ENCODE measurements at regions not wholly inside any gene's neighbourhood (a gene's known extent, or its start where the extent isn't known, plus 50 kb on each side); places are given as distances from the start of the nearest gene placed in this dataset.
"Not testable (repeated sequence)": the region's sequence is repeated elsewhere in the genome, so short reads cannot be mapped to it uniquely, and the experiment has no call there.

- H3K27ac ChIP-seq, result peak overlapping the region in 2 of 4 donors; percentile 32 to 52
- TF ChIP-seq, protein P1, sequence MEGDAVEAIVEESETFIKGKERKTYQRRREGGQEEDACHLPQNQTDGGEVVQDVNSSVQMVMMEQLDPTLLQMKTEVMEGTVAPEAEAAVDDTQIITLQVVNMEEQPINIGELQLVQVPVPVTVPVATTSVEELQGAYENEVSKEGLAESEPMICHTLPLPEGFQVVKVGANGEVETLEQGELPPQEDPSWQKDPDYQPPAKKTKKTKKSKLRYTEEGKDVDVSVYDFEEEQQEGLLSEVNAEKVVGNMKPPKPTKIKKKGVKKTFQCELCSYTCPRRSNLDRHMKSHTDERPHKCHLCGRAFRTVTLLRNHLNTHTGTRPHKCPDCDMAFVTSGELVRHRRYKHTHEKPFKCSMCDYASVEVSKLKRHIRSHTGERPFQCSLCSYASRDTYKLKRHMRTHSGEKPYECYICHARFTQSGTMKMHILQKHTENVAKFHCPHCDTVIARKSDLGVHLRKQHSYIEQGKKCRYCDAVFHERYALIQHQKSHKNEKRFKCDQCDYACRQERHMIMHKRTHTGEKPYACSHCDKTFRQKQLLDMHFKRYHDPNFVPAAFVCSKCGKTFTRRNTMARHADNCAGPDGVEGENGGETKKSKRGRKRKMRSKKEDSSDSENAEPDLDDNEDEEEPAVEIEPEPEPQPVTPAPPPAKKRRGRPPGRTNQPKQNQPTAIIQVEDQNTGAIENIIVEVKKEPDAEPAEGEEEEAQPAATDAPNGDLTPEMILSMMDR (IDR thresholded peaks at IDR 0.05), result no peak
- peak in 1 of 2 donors; percentile 6 for TF ChIP-seq POLR2A (IDR thresholded peaks at IDR 0.05)
- H3K4me1 ChIP-seq, result peaks cover 3 to 13% (median 8%) of the 10 kb centered on the region in 4 donors
- H3K4me3 ChIP-seq, result peak overlapping the region in 1 of 4 donors; percentile 9
- H3K27me3 ChIP-seq, result peaks cover 0 to 5% of the 10 kb centered on the region in 2 donors
- no peaks in the 10 kb centered on the region for H3K36me3 ChIP-seq
- H3K9me3 ChIP-seq, result no peaks in the 10 kb centered on the region
- peak in 2 of 3 donors; percentile 65 to 80 for DNase-seq
These were observed 126.9 kb downstream of the MRPL14 start for GRCh38 chr6:44000164-44000842.

- Histone ChIP-seq H3K4me1 (peaks cover 3 to 13% (median 8%) of the 10 kb centered on the region in 4 donors), H3K27ac (peak overlapping the region in 1 of 4 donors; percentile 52), H3K36me3 (no peaks in the 10 kb centered on the region), H3K4me3 (no peak overlapping the region), H3K9me3 (no peaks in the 10 kb centered on the region), H3K27me3 (peaks cover 0 to 5% of the 10 kb centered on the region in 2 donors)
- TF ChIP-seq, protein P1 (IDR thresholded peaks at IDR 0.05), result no peak
- no peak for TF ChIP-seq POLR2A (IDR thresholded peaks at IDR 0.05)
- DNase-seq, result no peak
These were observed 127.6 kb downstream of the MRPL14 start for GRCh38 chr6:43999628-44000027.

DNA sequence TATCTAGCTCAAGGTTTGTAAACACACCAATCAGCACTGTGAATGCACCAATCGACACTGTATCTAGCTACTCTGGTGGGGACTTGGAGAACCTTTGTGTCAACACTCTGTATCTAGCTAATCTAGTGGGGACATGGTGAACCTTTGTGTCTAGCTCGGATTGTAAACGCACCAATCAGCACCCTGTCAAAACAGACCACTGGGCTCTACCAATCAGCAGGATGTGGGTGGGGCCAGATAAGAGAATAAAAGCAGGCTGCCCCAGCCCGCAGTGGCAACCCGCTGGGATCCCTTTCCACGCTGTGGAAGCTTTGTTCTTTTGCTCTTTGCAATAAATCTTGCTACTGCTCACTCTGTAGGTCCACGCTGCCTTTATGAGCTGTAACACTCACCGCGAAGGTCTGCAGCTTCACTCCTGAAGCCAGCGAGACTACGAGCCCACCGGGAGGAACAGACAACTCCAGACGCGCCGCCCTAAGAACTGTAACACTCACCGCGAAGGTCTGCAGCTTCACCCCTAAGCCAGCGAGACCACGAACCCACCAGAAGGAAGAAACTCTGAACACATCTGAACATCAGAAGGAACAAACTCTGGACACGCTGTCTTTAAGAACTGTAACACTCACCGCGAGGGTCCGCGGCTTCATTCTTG lies 128.5 kb downstream of the MRPL14 start:
- H3K36me3 ChIP-seq, H3K4me3 ChIP-seq, H3K27me3 ChIP-seq, H3K27ac ChIP-seq, H3K9me3 ChIP-seq: not testable (repeated sequence)
- H3K4me1 ChIP-seq, result peaks cover 3 to 13% (median 8%) of the 10 kb centered on the region in 4 donors
- peak in 1 of 3 donors; percentile 34 for DNase-seq

- not testable (repeated sequence) for H3K27ac ChIP-seq, H3K27me3 ChIP-seq
- DNase-seq, result peak in 1 of 3 donors; percentile 28
These were observed 129.2 kb downstream of the MRPL14 start for GRCh38 chr6:43997990-43998585.

GRCh38 chr6:43997345-43997677 lies 129.9 kb downstream of the MRPL14 start:
- no peak overlapping the region for H3K4me3 ChIP-seq
- H3K36me3 ChIP-seq, result no peaks in the 10 kb centered on the region
- peaks cover 0 to 4% (median 4%) of the 10 kb centered on the region in 4 donors for H3K4me1 ChIP-seq
- no peaks in the 10 kb centered on the region for H3K9me3 ChIP-seq
- DNase-seq, result peak in 2 of 3 donors; percentile 65 to 67
- H3K27ac ChIP-seq, result no peak overlapping the region
- TF ChIP-seq POLR2A (IDR thresholded peaks at IDR 0.05), result no peak
- TF ChIP-seq, protein P1 (IDR thresholded peaks at IDR 0.05), result no peak
- peaks cover 0 to 3% of the 10 kb centered on the region in 2 donors for H3K27me3 ChIP-seq

More at GRCh38 chr6:43997990-43998585, 129.2 kb downstream of the MRPL14 start:
- H3K9me3 ChIP-seq, H3K36me3 ChIP-seq, H3K4me3 ChIP-seq: not testable (repeated sequence)
- peaks cover 2 to 12% (median 8%) of the 10 kb centered on the region in 4 donors for H3K4me1 ChIP-seq

- no peaks in the 10 kb centered on the region for H3K4me1 ChIP-seq
- H3K9me3 ChIP-seq, result no peaks in the 10 kb centered on the region
- DNase-seq, result no peak
- no peaks in the 10 kb centered on the region for H3K27me3 ChIP-seq
- H3K4me3 ChIP-seq, result no peak overlapping the region
- TF ChIP-seq, protein P1 (IDR thresholded peaks at IDR 0.05), result no peak
- TF ChIP-seq POLR2A (IDR thresholded peaks at IDR 0.05), result no peak
- H3K36me3 ChIP-seq, result no peaks in the 10 kb centered on the region
- no peak overlapping the region for H3K27ac ChIP-seq
These were observed 130.5 kb downstream of the MRPL14 start for GRCh38 chr6:43996618-43997344.
